IPS DF 6.9 (cell line): ENCODE measurements at regions not wholly inside any gene's neighbourhood (a gene's known extent, or its start where the extent isn't known, plus 50 kb on each side); places are given as distances from the start of the nearest gene placed in this dataset.

Experiments
- DNase-seq: peaks from one replicate; pipeline ENCODE4 v3.0.0-alpha.2; 2013; ENCODE audit warnings: low read depth, low spot score
- H3K27ac ChIP-seq: one replicate; pipeline ENCODE4 v1.5.1; 2013; ENCODE audit warnings: low read length, control low read depth
- H3K27me3 ChIP-seq: 2 replicates; pipeline ENCODE4 v1.6.1; 2013; ENCODE audit warnings: mild to moderate bottlenecking, low read length; ENCODE audit not compliant: control insufficient read depth, insufficient read depth
- H3K36me3 ChIP-seq: 2 replicates; pipeline ENCODE4 v1.6.1; 2013; ENCODE audit warnings: low read length; ENCODE audit not compliant: control insufficient read depth, insufficient read depth
- H3K4me1 ChIP-seq: 2 replicates; pipeline ENCODE4 v1.6.1; 2013; ENCODE audit warnings: low read length; ENCODE audit not compliant: control insufficient read depth, insufficient read depth
- H3K4me3 ChIP-seq: 2 replicates; pipeline ENCODE4 v1.5.1; 2013; ENCODE audit warnings: mild to moderate bottlenecking, low read length
- H3K9me3 ChIP-seq: 2 replicates; pipeline ENCODE4 v1.6.1; 2013; ENCODE audit warnings: low read length, inconsistent platforms; ENCODE audit not compliant: control insufficient read depth, insufficient read depth
- WGBS: extraction: QIAGEN DNeasy Blood & Tissue Kit; methylation state at CpG from one replicate; pipeline ENCODE4 v1.1.7; 2013; ENCODE audit warnings: mixed read lengths, missing lambda C conversion rate; ENCODE audit not compliant: insufficient read length, insufficient coverage; 5-methylcytosine and 5-hydroxymethylcytosine counted together

GRCh38 chr2:15875969-15876705 lies 64.2 kb upstream of the MYCN start:
- Histone ChIP-seq H3K36me3 (no peaks in the 10 kb centered on the region), H3K27ac (no peak overlapping the region), H3K9me3 (no peaks in the 10 kb centered on the region), H3K4me1 (no peaks in the 10 kb centered on the region; the same call in 1 of the 2 replicates), H3K27me3 (no peaks in the 10 kb centered on the region), H3K4me3 (no peak overlapping the region)
- DNase-seq: no peak
- WGBS: no CpG with 5 or more reads among the region's 3 CpGs

- Histone ChIP-seq H3K27me3 (no peaks in the 10 kb centered on the region), H3K27ac (no peak overlapping the region), H3K4me1 (no peaks in the 10 kb centered on the region), H3K36me3 (no peaks in the 10 kb centered on the region), H3K4me3 (no peak overlapping the region), H3K9me3 (no peaks in the 10 kb centered on the region)
- no CpG with 5 or more reads among the region's 6 CpGs for WGBS
- no peak for DNase-seq
These were observed 59.9 kb upstream of the MYCN start for GRCh38 chr2:15880226-15881119.

GRCh38 chr2:15881120-15881433 lies 59.3 kb upstream of the MYCN start:
- no peaks in the 10 kb centered on the region for H3K9me3 ChIP-seq
- no peaks in the 10 kb centered on the region for H3K4me1 ChIP-seq
- H3K27me3 ChIP-seq: no peaks in the 10 kb centered on the region
- H3K36me3 ChIP-seq: no peaks in the 10 kb centered on the region
- H3K27ac ChIP-seq: no peak overlapping the region
- no peak for DNase-seq
- no CpG with 5 or more reads among the region's 7 CpGs for WGBS
- no peak overlapping the region for H3K4me3 ChIP-seq

GRCh38 chr2:15881676-15882075 lies 58.7 kb upstream of the MYCN start:
- 100% methylated on average over 1 of the region's 2 CpGs for WGBS
- no peaks in the 10 kb centered on the region for H3K4me1 ChIP-seq
- no peaks in the 10 kb centered on the region for H3K36me3 ChIP-seq
- H3K27ac ChIP-seq: no peak overlapping the region
- no peak overlapping the region for H3K4me3 ChIP-seq
- H3K27me3 ChIP-seq: no peaks in the 10 kb centered on the region
- no peaks in the 10 kb centered on the region for H3K9me3 ChIP-seq
- DNase-seq: no peak

GRCh38 chr2:15882761-15883497 lies 57.4 kb upstream of the MYCN start:
- no CpG with 5 or more reads among the region's 5 CpGs for WGBS

GRCh38 chr2:15883684-15884083 lies 56.7 kb upstream of the MYCN start:
- no CpG with 5 or more reads among the region's 2 CpGs for WGBS
- Histone ChIP-seq H3K4me3 (no peak overlapping the region), H3K9me3 (no peaks in the 10 kb centered on the region), H3K27me3 (no peaks in the 10 kb centered on the region), H3K27ac (no peak overlapping the region), H3K36me3 (no peaks in the 10 kb centered on the region), H3K4me1 (0 out of 2 replicates have a peak, but pooled peaks cover 2% of the 10 kb centered on the region)
- no peak for DNase-seq

More at GRCh38 chr2:15882761-15883497, 57.4 kb upstream of the MYCN start:
- H3K4me1 ChIP-seq: no peaks in the 10 kb centered on the region
- no peak overlapping the region for H3K27ac ChIP-seq
- DNase-seq: no peak
- no peaks in the 10 kb centered on the region for H3K9me3 ChIP-seq
- no peaks in the 10 kb centered on the region for H3K36me3 ChIP-seq
- H3K4me3 ChIP-seq: no peak overlapping the region
- H3K27me3 ChIP-seq: no peaks in the 10 kb centered on the region

GRCh38 chr2:15884790-15885189 lies 55.6 kb upstream of the MYCN start:
- DNase-seq: no peak
- Histone ChIP-seq H3K4me3 (no peak overlapping the region), H3K9me3 (no peaks in the 10 kb centered on the region), H3K27ac (no peak overlapping the region), H3K27me3 (no peaks in the 10 kb centered on the region), H3K36me3 (no peaks in the 10 kb centered on the region), H3K4me1 (0 out of 2 replicates have a peak, but pooled peaks cover 2% of the 10 kb centered on the region)
- WGBS: no CpG with 5 or more reads among the region's 2 CpGs

- no peak for DNase-seq
- WGBS: no CpG with 5 or more reads among the region's 6 CpGs
- no peaks in the 10 kb centered on the region for H3K27me3 ChIP-seq
- no peak overlapping the region for H3K4me3 ChIP-seq
- no peaks in the 10 kb centered on the region for H3K9me3 ChIP-seq
- H3K4me1 ChIP-seq: peaks cover 7% of the 10 kb centered on the region
- no peaks in the 10 kb centered on the region for H3K36me3 ChIP-seq
- H3K27ac ChIP-seq: no peak overlapping the region
These were observed 54.1 kb upstream of the MYCN start for GRCh38 chr2:15886231-15886630.

- WGBS: no CpG with 5 or more reads among the region's 15 CpGs
- Histone ChIP-seq H3K9me3 (no peaks in the 10 kb centered on the region), H3K4me1 (peaks cover 9% of the 10 kb centered on the region), H3K27ac (no peak overlapping the region), H3K36me3 (no peaks in the 10 kb centered on the region), H3K27me3 (no peaks in the 10 kb centered on the region), H3K4me3 (no peak overlapping the region)
- DNase-seq: no peak
These were observed 50.8 kb upstream of the MYCN start for GRCh38 chr2:15889442-15890123.
